HFF-Myc (cell line): ENCODE measurements at regions not wholly inside any gene's neighbourhood (a gene's known extent, or its start where the extent isn't known, plus 50 kb on each side); places are given as distances from the start of the nearest gene placed in this dataset.

ENCODE experiments used
- DNase-seq: peaks from one replicate; pipeline ENCODE4 v3.0.0-alpha.2; 2011; ENCODE audit warnings: low read depth; ENCODE audit errors: extremely low read depth
- H3K4me3 ChIP-seq: replicated peaks from 2 replicates; pipeline ENCODE4 v1.5.1; 2011; ENCODE audit warnings: low read depth, mild to moderate bottlenecking, control low read depth, low read length
- TF ChIP-seq, protein P1 (sequence below): IDR thresholded peaks from 2 replicates; pipeline ENCODE4 v1.5.1; 2012; ENCODE audit warnings: mild to moderate bottlenecking, low read depth, low read length, control low read depth; ENCODE audit errors: missing control alignments

GRCh38 chr12:24361877-24362580 lies 412.6 kb upstream of the SOX5 start:
- no peak overlapping the region for H3K4me3 ChIP-seq
- no peak for DNase-seq
- TF ChIP-seq, protein P1, sequence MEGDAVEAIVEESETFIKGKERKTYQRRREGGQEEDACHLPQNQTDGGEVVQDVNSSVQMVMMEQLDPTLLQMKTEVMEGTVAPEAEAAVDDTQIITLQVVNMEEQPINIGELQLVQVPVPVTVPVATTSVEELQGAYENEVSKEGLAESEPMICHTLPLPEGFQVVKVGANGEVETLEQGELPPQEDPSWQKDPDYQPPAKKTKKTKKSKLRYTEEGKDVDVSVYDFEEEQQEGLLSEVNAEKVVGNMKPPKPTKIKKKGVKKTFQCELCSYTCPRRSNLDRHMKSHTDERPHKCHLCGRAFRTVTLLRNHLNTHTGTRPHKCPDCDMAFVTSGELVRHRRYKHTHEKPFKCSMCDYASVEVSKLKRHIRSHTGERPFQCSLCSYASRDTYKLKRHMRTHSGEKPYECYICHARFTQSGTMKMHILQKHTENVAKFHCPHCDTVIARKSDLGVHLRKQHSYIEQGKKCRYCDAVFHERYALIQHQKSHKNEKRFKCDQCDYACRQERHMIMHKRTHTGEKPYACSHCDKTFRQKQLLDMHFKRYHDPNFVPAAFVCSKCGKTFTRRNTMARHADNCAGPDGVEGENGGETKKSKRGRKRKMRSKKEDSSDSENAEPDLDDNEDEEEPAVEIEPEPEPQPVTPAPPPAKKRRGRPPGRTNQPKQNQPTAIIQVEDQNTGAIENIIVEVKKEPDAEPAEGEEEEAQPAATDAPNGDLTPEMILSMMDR, result no peak

DNA sequence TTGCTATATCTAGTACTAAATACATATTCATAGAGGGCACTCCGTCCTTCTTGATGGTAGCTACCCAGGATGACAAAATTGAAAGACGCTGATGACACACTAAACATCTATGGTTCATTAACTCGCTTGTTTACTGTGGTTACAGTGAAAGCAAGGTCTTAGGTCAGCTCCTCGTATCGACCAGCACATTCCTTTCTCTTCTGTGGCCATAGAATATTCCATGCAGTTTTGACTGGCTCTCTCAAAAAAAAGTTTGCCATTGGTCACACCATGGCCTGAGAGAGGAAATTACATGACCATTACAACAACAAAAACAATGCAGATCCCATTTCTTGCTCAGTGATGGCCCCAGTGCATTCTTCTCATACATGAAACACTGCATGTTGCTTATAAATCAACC lies 411.4 kb upstream of the SOX5 start:
- TF ChIP-seq, protein P1, result no peak
- DNase-seq, result no peak
- no peak overlapping the region for H3K4me3 ChIP-seq

GRCh38 chr12:24360461-24360860 lies 411.0 kb upstream of the SOX5 start:
- H3K4me3 ChIP-seq, result no peak overlapping the region

GRCh38 chr12:24360057-24360456 lies 410.6 kb upstream of the SOX5 start:
- no peak overlapping the region for H3K4me3 ChIP-seq
- no peak for DNase-seq
- TF ChIP-seq, protein P1, result no peak

More at GRCh38 chr12:24360461-24360860, 411.0 kb upstream of the SOX5 start:
- DNase-seq, result no peak
- TF ChIP-seq, protein P1, result no peak

DNA sequence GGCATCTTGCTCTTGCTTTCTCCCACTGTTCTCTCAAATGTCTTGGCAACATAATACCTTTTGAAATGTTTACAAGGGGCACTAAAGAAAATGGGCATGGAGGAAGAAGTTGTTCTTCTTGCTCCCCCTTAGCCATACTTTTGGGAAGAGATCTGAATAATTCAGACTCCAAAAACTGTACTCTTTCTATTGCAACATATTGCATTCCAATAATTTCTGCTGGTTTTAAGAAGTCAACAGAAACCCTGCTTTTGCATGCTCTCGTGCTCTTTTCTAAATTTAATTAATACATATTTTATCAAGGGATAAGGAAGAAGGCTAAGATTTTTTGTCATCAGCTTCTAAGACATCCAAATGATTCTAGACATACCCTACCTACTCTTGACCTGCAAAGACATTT lies 409.9 kb upstream of the SOX5 start:
- H3K4me3 ChIP-seq, result no peak overlapping the region
- no peak for DNase-seq
- TF ChIP-seq, protein P1, result no peak

DNA sequence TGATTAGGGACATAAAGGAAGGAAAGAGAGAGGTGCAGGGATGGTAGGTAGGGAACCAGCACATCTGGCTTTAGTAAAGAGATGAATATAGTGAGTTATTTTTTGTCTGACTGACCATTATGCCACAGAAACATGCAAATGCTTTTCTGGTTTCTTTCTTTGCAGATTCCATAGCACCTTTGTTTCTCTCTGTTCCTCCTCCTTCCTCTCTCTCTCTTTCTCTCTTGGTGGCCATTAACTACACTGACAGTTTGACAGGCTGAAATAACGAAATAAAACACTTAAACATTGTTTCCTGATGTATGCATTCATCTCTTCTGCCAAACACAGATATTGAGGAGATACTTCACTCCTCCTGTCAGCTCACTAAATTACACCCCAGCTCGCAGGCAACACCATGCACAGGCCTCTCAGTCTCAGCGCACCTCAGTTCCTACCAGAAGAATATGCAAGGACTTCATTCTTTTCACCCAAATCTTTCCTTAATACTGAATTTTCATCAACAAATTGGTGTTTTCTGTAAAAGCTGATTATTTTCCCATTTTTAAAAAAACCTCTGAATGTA lies 406.9 kb upstream of the SOX5 start:
- DNase-seq, result no peak
- H3K4me3 ChIP-seq, result no peak overlapping the region
- TF ChIP-seq, protein P1, result no peak
